Posterior vena cava (tissue), 2 donors: ENCODE measurements at regions not wholly inside any gene's neighbourhood (a gene's known extent, or its start where the extent isn't known, plus 50 kb on each side); places are given as distances from the start of the nearest gene placed in this dataset.

Experiments used
- DNase-seq: peaks from one replicate; pipeline ENCODE4 v3.0.0-alpha.2; 2020; ENCODE audit warnings: low spot score
- intact Hi-C, 2 donors: fragments of 100-400 bp; cut with DNase I; formaldehyde crosslinking; loops; one replicate each; pipeline versions ENCODE4 v1.14.1 to v1.14.2; 2022 to 2023
- donor health status: DM: yes; HTN: yes; CAD: no.
- donor health status: DM: yes; HTN: yes; CAD: no.

DNA sequence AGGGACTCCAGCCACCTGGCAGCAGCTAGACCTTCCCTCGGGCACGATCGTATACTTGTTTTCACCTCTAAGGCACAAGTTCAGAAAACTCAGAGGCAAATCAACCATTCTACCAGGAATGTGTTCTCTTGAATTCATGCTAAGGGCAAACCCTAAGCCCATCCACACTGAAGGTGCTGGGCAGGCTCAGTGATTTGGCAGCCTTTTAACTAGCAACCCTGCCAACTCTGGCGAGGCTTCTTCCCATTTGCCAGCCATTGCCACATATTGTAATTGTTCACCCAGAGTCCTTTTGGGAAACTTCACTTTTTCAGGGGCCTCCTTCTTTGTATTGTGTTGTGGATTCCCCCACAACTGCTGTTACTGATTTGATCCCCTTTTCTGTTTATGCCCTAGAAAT is 298.6 kb upstream of the LDB2 start:
- intact Hi-C loops = no loop called here
- no peak for DNase-seq

GRCh38 chr4:17195461-17196275 is 297.2 kb upstream of the LDB2 start:
- DNase-seq = no peak
- intact Hi-C loops = no loop called here

GRCh38 chr4:17194586-17194985 is 296.1 kb upstream of the LDB2 start:
- no peak for DNase-seq
- intact Hi-C loops = no loop called here

- intact Hi-C loops = no loop called here
- DNase-seq = no peak
Measured at GRCh38 chr4:17189759-17190158, 291.3 kb upstream of the LDB2 start.

GRCh38 chr4:17189401-17189720 is 290.9 kb upstream of the LDB2 start:
- DNase-seq = no peak
- intact Hi-C loops = no loop called here

- intact Hi-C loops = no loop called here
Measured at GRCh38 chr4:17188547-17189400, 290.3 kb upstream of the LDB2 start.

GRCh38 chr4:17188125-17188524 is 289.7 kb upstream of the LDB2 start:
- intact Hi-C loops = no loop called here
- DNase-seq = no peak

More at GRCh38 chr4:17188547-17189400, 290.3 kb upstream of the LDB2 start:
- DNase-seq = no peak

DNA sequence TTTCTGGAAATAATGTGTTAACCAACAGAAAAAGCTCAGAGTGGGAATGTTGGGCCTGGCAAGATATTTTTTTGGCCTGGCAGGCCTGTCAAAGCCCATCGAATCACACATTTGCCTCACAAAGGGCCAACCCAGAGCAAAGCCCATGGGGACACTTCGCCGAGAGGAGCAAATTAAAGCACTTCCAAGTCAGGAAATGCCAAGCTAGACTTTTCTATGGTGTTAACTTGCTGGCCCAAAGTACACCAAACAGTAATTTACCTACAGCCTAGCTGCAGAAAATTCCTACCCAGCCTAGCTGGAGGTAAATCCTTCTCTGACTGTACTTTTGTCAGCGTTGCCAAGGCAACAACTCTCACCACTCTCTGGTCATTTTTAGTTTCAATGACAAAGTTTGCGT is 288.6 kb upstream of the LDB2 start:
- intact Hi-C loops = no loop called here
- no peak for DNase-seq

DNA sequence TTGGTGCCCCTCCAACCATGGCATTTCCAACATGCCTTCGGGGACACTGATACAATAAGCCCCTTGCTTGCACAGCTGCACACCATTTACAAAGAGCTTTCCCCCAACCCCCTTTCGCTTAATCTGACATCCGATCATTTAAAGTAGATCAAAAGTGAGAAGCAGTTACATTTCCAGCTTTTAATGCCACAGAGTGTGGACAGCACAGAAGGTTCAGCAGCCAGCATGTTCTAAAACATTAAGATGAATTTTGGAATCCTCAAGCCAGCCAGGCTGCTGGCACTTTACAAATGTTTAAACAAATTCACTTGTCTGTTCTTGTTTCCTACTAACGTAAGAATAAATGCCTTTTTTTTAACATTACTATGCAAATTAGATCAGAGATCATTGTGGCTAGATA is 284.4 kb upstream of the LDB2 start:
- intact Hi-C loops = no loop called here
- no peak for DNase-seq

DNA sequence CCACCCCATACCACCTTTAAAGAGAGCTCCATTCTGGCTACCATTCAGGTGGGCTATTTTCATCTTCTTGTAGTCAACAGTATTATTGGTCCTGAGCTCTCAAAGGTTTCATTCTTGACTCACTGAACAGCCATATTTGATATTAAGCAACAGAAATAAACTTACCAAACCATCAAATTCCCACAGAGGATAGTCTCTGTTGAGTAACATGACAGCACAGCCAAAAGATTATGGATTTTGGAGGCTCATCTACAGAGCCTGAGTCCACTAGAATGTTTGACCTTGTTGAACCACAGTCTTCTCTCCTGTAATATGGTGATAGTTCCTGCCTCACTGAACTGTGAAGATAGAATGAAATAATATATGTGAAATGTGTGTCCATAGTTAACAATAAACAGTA is 276.3 kb upstream of the LDB2 start:
- no peak for DNase-seq
- intact Hi-C loops = no loop called here

DNA sequence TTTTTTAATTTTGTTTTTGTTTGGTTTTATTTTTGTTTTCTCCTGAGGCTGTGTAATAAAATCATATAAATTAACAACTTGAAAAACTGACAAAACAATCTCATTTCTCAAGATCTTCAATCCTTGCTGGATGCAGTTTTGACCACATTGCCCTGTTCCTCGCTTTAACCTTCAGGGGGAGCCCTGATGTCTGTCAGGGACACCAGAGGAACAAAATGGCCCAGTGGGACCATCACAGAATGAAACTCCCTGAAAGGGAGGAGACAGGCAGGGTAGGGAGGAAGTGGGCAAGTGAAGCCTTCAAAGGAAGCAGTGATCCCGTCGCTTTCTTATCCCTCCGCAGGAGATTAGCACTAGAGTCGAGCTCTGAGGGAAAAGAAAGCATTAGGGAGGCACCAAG is 274.9 kb upstream of the LDB2 start:
- DNase-seq = no peak
- intact Hi-C loops = no loop called here

- DNase-seq = no peak
- intact Hi-C loops = no loop called here
Measured at GRCh38 chr4:17170131-17170530, 271.7 kb upstream of the LDB2 start.

DNA sequence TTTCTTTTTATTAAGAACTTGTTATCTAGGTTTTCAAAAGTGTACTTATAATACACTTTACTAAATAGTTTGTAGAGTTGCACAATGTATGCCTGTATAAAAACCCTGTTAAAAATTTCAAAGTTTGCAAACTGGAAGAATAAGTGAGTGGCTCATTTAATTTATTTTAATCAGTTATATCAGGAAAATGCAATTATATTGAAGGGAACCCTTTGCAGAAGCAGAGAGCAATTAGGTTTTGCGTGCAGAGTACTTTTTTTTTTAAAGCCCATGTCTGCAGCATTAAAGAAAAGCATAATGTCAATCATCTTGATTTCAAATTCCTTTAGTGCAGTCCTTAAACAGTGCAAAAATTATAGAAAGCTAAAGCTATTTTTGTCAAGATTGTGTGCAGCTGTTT is 271.3 kb upstream of the LDB2 start:
- intact Hi-C loops = no loop called here

GRCh38 chr4:17168571-17168970 is 270.1 kb upstream of the LDB2 start:
- intact Hi-C loops = no loop called here
- no peak for DNase-seq

More for the DNA sequence above, 271.3 kb upstream of the LDB2 start:
- no peak for DNase-seq

DNA sequence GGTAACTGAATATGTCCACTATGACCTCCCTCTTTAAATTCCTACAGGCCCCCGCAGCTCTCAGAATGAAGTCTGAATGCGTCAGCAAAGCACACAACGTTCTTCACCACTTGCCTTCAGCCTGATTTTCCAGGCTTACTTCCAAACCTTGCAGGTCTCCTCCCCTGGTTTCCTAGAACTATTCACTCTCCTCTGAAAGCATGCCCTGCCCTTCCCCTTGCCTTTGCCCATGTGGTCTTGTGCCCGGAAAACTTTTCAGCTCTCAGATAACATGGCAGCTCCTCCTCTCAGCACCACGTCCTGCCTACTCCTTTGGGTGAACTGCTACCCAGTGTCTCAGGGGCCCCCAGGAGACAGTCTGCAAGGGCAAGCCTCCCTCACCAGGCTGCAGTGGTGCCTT is 268.5 kb upstream of the LDB2 start:
- no peak for DNase-seq
- intact Hi-C loops = no loop called here

DNA sequence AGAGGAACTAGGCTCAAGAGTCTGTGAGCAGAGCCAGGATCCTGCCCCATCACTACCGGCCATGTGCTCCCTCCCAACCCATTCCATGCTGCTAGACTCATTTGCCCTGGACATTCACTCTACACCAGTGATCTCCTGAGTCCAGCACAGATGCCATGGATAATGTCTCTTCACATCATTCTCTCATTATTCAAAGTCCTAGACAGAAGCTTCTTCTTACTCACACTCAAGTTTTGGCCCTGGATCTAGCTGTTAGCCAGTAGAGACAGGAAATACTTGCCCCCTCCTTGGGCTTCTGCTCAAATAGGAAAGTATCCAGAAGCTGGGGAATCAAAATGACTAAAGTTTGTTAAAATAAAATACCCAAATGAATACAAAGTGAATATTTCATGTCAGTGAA is 266.8 kb upstream of the LDB2 start:
- DNase-seq = no peak
- intact Hi-C loops = no loop called here

DNA sequence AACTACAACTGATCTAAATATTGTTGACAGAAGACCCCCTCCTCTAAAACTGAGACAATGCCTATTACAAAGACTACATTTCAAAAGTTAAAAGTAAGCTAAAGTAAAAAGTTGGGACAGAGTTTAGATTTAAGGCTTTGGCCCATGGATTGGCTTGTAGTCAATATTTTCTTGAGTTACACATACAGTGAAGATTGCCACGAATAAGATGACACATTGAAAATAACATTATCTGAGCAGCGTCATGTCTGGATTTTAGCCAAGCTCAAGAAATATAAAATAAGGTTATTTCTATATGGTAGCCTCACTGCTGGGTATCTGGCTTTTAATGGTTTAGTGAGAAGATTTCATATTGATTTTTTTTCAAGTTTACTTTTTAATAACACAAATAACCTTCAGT is 266.2 kb upstream of the LDB2 start:
- DNase-seq = no peak
- intact Hi-C loops = no loop called here

DNA sequence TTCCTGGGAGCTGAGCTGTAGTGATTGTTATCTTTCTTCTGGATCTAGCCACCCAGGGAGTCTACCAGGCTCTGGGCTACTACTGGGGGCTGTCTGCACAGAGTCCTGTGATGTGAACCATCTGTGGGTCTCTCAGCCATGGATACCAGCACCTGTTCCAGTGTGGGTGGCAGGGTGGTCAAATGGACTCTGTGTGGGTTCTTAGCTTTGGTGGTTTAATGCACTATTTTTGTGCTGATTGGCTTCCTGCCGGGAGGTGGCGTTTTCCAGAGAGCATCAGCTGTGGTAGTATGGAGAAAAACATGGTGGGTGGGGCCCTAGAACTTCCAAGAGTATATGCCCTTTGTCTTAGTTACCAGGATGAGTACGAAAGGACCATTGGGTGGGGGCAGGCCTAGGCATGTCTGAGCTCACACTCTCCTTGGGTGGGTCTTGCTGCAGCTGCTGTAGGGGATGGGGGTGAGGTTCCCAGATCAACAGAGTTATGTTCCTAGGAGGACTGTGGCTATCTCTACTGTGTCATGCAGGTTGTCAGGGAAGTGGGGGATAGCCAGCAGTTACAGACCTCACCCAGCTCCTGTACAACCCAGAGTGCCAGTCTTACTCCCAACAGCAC is 264.8 kb upstream of the LDB2 start:
- intact Hi-C loops = no loop called here
- DNase-seq = no peak

DNA sequence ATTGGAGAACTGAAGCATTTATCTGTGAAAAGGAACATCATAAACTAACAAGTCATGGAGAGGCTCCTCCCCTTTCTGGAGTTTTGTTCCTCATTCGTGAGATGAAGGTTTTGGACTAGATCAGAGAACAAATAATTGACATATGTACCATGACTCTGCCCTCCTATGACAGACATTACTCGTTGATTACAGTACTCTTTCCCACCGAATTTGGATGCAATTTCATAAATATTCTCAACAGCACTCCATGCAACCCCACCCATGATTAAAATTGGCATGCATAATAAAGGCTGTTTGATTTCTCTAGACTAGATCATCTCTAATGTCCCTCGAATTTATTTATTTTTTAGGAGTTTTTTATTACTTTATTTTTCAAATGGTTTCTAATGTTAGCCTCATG is 258.9 kb upstream of the LDB2 start:
- intact Hi-C loops = no loop called here
- DNase-seq = no peak

DNA sequence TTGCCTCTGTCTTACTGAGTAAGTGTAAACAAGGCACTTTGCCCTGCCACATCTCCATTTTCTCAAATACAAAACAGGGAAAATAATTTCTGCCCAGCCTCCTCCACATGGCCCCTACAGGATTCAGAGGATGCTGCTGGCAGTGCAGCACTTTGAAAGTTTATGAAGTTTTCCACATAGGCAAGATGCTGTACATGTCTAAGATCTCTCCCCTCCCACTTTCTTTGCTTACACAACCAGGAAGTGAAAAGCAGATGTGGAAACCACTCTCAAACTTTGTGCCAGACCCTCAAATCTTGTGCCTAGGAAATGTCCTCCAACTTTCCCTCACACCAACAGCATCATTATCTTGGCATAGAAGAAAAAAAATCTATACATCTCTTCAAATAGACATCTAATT is 257.0 kb upstream of the LDB2 start:
- no peak for DNase-seq
- intact Hi-C loops = no loop called here

DNA sequence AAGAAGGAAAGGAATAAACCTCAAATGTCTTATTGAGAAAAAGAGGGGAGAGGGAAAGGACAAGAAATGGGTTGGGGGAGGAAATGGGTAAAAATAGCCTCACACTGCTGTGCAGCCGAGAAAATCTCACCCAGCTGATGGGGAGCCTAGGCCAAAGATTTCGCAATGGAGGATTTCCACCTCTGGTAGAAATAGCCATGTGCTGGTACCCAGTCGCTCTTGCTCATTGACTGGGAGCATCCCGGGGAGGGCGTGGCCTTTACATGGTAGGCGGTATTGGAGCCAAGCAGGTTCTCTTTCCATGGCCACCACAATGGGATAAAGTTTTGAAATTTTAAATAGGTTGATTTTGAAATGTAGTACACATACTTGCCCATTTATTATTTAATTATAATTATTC is 255.1 kb upstream of the LDB2 start:
- DNase-seq = no peak
- intact Hi-C loops = no loop called here
